ENCODE measurements at regions not wholly inside any gene's neighbourhood (a gene's known extent, or its start where the extent isn't known, plus 50 kb on each side); places are given as distances from the start of the nearest gene placed in this dataset.

DNA sequence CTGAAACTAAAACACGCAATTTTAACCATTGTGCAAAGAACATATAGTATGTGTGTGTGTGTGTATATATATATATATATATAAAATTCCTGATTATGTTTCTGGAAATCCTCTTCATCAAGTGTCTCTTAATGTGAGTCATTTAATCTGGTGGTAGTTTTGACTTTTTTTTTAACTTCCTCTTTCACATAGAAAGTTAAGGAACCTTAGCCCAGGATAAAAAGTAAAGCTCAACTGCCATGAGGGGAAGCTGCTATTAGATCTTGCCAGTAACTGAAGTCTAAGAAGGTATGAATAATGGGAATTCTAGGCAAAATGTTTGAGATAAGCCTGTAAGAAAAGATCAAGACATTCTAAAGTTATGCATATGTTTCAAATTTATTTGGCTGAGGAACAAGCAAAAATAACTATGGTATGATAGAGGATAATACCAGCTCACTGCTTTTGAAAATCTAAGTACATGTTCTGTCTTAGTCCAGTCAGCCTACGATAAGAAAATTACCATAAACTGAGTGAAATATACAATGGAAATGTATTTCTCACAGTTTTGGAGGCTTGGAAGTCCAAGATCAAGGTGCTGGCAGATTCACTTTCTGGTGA, 757.0 kb downstream of the TRAM1L1 start:
- TF ChIP-seq CTCF (IDR thresholded peaks at IDR 0.05; ENCODE audit: low read depth, low read length) = no peak
- DNase-seq (ENCODE audit: low read depth in 2 of 2) = no peak
- no peak overlapping the region for H3K4me3 ChIP-seq (replicated peaks in 1 of 2; ENCODE audit: low read depth in 2 of 2, low read length in 2 of 2)

GRCh38 chr4:116323606-116324005, 761.8 kb downstream of the TRAM1L1 start:
- no peak for TF ChIP-seq CTCF (IDR thresholded peaks at IDR 0.05; ENCODE audit: low read depth, low read length)
- DNase-seq (ENCODE audit: low read depth in 2 of 2) = no peak
- no peak overlapping the region for H3K4me3 ChIP-seq (replicated peaks in 1 of 2; ENCODE audit: low read depth in 2 of 2, low read length in 2 of 2)

GRCh38 chr4:116321471-116321870, 763.9 kb downstream of the TRAM1L1 start:
- no peak for DNase-seq (ENCODE audit: low read depth in 2 of 2)
- no peak overlapping the region for H3K4me3 ChIP-seq (replicated peaks in 1 of 2; ENCODE audit: low read depth in 2 of 2, low read length in 2 of 2)
- no peak for TF ChIP-seq CTCF (IDR thresholded peaks at IDR 0.05; ENCODE audit: low read depth, low read length)

GRCh38 chr4:116320859-116321258, 764.5 kb downstream of the TRAM1L1 start:
- TF ChIP-seq CTCF (IDR thresholded peaks at IDR 0.05; ENCODE audit: low read depth, low read length) = no peak
- no peak for DNase-seq (ENCODE audit: low read depth in 2 of 2)
- no peak overlapping the region for H3K4me3 ChIP-seq (replicated peaks in 1 of 2; ENCODE audit: low read depth in 2 of 2, low read length in 2 of 2)

DNA sequence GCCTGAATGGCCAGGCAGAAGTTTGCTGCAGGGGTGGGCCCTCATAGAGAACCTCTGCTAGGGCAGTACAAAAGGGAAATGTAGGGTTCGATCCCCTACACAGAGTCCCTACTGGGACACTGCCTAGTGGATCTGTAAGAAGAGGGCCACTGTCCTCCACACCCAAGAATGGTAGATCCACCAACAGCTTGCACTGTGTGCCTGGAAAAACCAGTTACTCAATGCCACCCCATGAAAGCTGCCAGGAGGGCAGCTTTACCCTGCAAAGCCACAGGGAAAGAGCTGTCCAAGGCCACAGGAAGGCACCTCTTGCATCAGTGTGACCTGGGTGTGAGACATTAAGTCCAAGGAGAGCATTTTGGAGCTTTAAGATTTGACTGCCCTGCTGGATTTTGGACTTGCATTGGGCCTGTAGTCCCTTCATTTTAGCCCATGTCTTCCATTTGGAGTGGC, 781.6 kb downstream of the TRAM1L1 start:
- no peak overlapping the region for H3K4me3 ChIP-seq (replicated peaks in 1 of 2; ENCODE audit: low read depth in 2 of 2, low read length in 2 of 2)
- DNase-seq (ENCODE audit: low read depth in 2 of 2) = no peak

GRCh38 chr4:116302990-116303735, 782.2 kb downstream of the TRAM1L1 start:
- no peak for DNase-seq (ENCODE audit: low read depth in 2 of 2)

More for the DNA sequence above, 781.6 kb downstream of the TRAM1L1 start:
- TF ChIP-seq CTCF (IDR thresholded peaks at IDR 0.05; ENCODE audit: low read depth, low read length) = no peak

More at GRCh38 chr4:116302990-116303735, 782.2 kb downstream of the TRAM1L1 start:
- no peak for TF ChIP-seq CTCF (IDR thresholded peaks at IDR 0.05; ENCODE audit: low read depth, low read length)
- no peak overlapping the region for H3K4me3 ChIP-seq (replicated peaks in 1 of 2; ENCODE audit: low read depth in 2 of 2, low read length in 2 of 2)
